ENCODE measurements at regions not wholly inside any gene's neighbourhood (a gene's known extent, or its start where the extent isn't known, plus 50 kb on each side); places are given as distances from the start of the nearest gene placed in this dataset.
A peak's percentile ranks its signal among the peaks of the same experiment; 100 is the strongest.

- Mint-ChIP-seq H3K36me3 (ENCODE audit: low read depth) (no peaks in the 10 kb centered on the region), H3K27ac (no peak overlapping the region), H3K27me3 (peaks cover 23% of the 10 kb centered on the region), H3K4me3 (no peak overlapping the region), H3K4me1 (ENCODE audit: low read depth) (no peaks in the 10 kb centered on the region), H3K9me3 (no peaks in the 10 kb centered on the region)
- no peak overlapping the region for H3K4me3 ChIP-seq (ENCODE audit: low read length)
- H3K4me1 ChIP-seq (ENCODE audit: insufficient read depth, low read length), result peaks cover 4% of the 10 kb centered on the region
- intact Hi-C loops (cut with DNase I, micrococcal nuclease), result loop anchor here (1.0 kb wide), 2 partner anchors 198 to 199 kb away; no protein-coding TSS in a partner anchor
- CTCF ChIA-PET, result interaction anchor here (0.6 to 3.9 kb wide), 13 partner anchors 10 to 207 kb away, joined by 3 to 54 read pairs (median 3); no protein-coding TSS in a partner anchor
- DNase-seq (peak; percentile 71 to 87 (median 78)), ATAC-seq (ENCODE audit: poor library complexity) (peak; percentile 85)
- POLR2A ChIA-PET, result interaction anchor here (0.6 to 1.3 kb wide), 2 partner anchors 141 to 198 kb away, joined by 4 to 10 read pairs; no protein-coding TSS in a partner anchor
- no peaks in the 10 kb centered on the region for H3K9me3 ChIP-seq (ENCODE audit: control insufficient read depth in 1 of 2, insufficient read depth in 1 of 2, low read length in 2 of 2)
- H3K36me3 ChIP-seq (ENCODE audit: insufficient read depth, low read length), result no peaks in the 10 kb centered on the region
- H3K27me3 ChIP-seq (ENCODE audit: control insufficient read depth in 1 of 2, insufficient read depth in 2 of 2, low read length in 2 of 2), result no peaks in the 10 kb centered on the region
- no peak overlapping the region for H3K27ac ChIP-seq (ENCODE audit: low read depth in 1 of 2, low read length in 2 of 2)
- TF ChIP-seq, protein P1, sequence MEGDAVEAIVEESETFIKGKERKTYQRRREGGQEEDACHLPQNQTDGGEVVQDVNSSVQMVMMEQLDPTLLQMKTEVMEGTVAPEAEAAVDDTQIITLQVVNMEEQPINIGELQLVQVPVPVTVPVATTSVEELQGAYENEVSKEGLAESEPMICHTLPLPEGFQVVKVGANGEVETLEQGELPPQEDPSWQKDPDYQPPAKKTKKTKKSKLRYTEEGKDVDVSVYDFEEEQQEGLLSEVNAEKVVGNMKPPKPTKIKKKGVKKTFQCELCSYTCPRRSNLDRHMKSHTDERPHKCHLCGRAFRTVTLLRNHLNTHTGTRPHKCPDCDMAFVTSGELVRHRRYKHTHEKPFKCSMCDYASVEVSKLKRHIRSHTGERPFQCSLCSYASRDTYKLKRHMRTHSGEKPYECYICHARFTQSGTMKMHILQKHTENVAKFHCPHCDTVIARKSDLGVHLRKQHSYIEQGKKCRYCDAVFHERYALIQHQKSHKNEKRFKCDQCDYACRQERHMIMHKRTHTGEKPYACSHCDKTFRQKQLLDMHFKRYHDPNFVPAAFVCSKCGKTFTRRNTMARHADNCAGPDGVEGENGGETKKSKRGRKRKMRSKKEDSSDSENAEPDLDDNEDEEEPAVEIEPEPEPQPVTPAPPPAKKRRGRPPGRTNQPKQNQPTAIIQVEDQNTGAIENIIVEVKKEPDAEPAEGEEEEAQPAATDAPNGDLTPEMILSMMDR (IDR thresholded peaks at IDR 0.05), result peak; percentile 84
Measured at GRCh38 chr1:67561704-67562113, 123.3 kb upstream of the GADD45A start.

DNA sequence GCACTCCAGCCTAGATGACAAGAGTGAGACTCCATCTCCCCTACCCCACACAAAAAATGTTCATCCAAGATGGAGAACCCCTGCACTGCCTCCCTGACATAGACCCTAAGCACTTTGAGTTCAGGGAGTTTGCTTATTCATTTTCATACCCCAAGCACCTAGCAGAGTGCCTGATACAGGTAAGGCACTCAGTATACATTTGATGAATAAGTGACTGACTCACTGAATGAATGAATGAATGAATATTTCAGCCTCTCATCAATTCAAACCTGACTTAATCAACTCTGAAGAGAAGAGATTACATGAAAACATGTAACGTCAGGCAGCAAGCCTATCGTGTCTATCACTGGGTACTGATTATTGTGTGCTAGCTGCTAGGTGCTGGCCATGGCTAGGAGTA, 121.3 kb upstream of the GADD45A start:
- intact Hi-C loops (cut with DNase I, micrococcal nuclease), result no loop called here
- POLR2A ChIA-PET, result no interaction called here

GRCh38 chr1:67564193-67564592, 120.8 kb upstream of the GADD45A start:
- H3K4me1 ChIP-seq (ENCODE audit: insufficient read depth, low read length), result peaks cover 4% of the 10 kb centered on the region
- no peak overlapping the region for H3K4me3 ChIP-seq (ENCODE audit: low read length)
- intact Hi-C loops (cut with DNase I, micrococcal nuclease), result no loop called here
- TF ChIP-seq, protein P1 (IDR thresholded peaks at IDR 0.05), result no peak
- H3K36me3 ChIP-seq (ENCODE audit: insufficient read depth, low read length), result no peaks in the 10 kb centered on the region
- H3K9me3 Mint-ChIP-seq, result no peaks in the 10 kb centered on the region
- DNase-seq, result no peak
- no peak overlapping the region for H3K27ac Mint-ChIP-seq
- H3K4me3 Mint-ChIP-seq, result no peak overlapping the region
- H3K4me1 Mint-ChIP-seq (ENCODE audit: low read depth), result no peaks in the 10 kb centered on the region
- ATAC-seq (ENCODE audit: poor library complexity), result no peak
- H3K27ac ChIP-seq (ENCODE audit: low read depth in 1 of 2, low read length in 2 of 2), result no peak overlapping the region
- ChIA-PET POLR2A (no interaction called here), CTCF (no interaction called here)
- H3K9me3 ChIP-seq (ENCODE audit: control insufficient read depth in 1 of 2, insufficient read depth in 1 of 2, low read length in 2 of 2), result no peaks in the 10 kb centered on the region
- H3K27me3 Mint-ChIP-seq, result peaks cover 7% of the 10 kb centered on the region
- no peaks in the 10 kb centered on the region for H3K27me3 ChIP-seq (ENCODE audit: control insufficient read depth in 1 of 2, insufficient read depth in 2 of 2, low read length in 2 of 2)
- H3K36me3 Mint-ChIP-seq (ENCODE audit: low read depth), result no peaks in the 10 kb centered on the region

More for the DNA sequence above, 121.3 kb upstream of the GADD45A start:
- Mint-ChIP-seq H3K27me3 (peaks cover 10% of the 10 kb centered on the region), H3K36me3 (ENCODE audit: low read depth) (no peaks in the 10 kb centered on the region), H3K4me1 (ENCODE audit: low read depth) (no peaks in the 10 kb centered on the region), H3K9me3 (no peaks in the 10 kb centered on the region), H3K4me3 (no peak overlapping the region), H3K27ac (no peak overlapping the region)
- Histone ChIP-seq H3K4me3 (ENCODE audit: low read length) (no peak overlapping the region), H3K36me3 (ENCODE audit: insufficient read depth, low read length) (no peaks in the 10 kb centered on the region), H3K27ac (ENCODE audit: low read depth in 1 of 2, low read length in 2 of 2) (no peak overlapping the region), H3K9me3 (ENCODE audit: control insufficient read depth in 1 of 2, insufficient read depth in 1 of 2, low read length in 2 of 2) (no peaks in the 10 kb centered on the region), H3K4me1 (ENCODE audit: insufficient read depth, low read length) (peaks cover 4% of the 10 kb centered on the region), H3K27me3 (ENCODE audit: control insufficient read depth in 1 of 2, insufficient read depth in 2 of 2, low read length in 2 of 2) (no peaks in the 10 kb centered on the region)
- CTCF ChIA-PET, result interaction anchor here (3.9 kb wide), 1 partner anchor 197 kb away, joined by 54 read pairs; no protein-coding TSS in a partner anchor
- ATAC-seq (ENCODE audit: poor library complexity) (no peak), DNase-seq (no peak)
- TF ChIP-seq, protein P1 (IDR thresholded peaks at IDR 0.05), result no peak

Data from CD4-positive, alpha-beta T cell (primary cell).